ENCODE measurements at regions not wholly inside any gene's neighbourhood (a gene's known extent, or its start where the extent isn't known, plus 50 kb on each side); places are given as distances from the start of the nearest gene placed in this dataset.

DNA sequence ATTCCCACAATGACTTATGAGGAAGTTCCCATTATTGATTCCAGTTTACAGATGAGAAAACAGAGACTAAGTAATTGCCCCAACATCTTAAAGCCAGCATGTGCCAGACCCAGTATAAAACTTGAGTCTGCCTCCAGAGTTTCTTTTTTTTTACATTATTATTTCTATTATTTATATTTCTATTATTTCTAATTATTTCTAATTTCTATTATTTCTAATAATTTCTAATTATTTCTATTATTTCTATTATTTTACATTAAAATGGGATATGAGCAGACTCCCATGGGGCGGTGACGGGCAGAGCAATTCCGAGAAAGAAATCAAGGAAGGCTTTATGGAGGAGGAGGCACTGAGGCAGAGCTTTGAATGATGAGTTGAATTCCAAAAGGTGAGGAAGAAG lies 54.4 kb upstream of the BDKRB2 start:
- TF ChIP-seq ZNF70 (CRISPR knock-in tag; IDR thresholded peaks at IDR 0.05) (no peak), BACH2 (CRISPR knock-in tag; IDR thresholded peaks at IDR 0.05; ENCODE audit: borderline replicate concordance) (no peak), CSDC2 (CRISPR knock-in tag; IDR thresholded peaks at IDR 0.05) (no peak), GLIS3 (CRISPR knock-in tag; IDR thresholded peaks at IDR 0.05) (no peak), ZFP3 (CRISPR knock-in tag; IDR thresholded peaks at IDR 0.05) (no peak), TCF4 (CRISPR knock-in tag; IDR thresholded peaks at IDR 0.05; ENCODE audit: borderline replicate concordance) (no peak), ZNF565 (CRISPR knock-in tag; conservative IDR thresholded peaks at IDR 0.05; ENCODE audit: low read depth) (no peak), ZFP30 (CRISPR knock-in tag; IDR thresholded peaks at IDR 0.05) (no peak), ZC3H10 (CRISPR knock-in tag; IDR thresholded peaks at IDR 0.05) (no peak), OSR1 (CRISPR knock-in tag; IDR thresholded peaks at IDR 0.05) (no peak), RARB (CRISPR knock-in tag; IDR thresholded peaks at IDR 0.05) (no peak), PPARA (CRISPR knock-in tag; IDR thresholded peaks at IDR 0.05; ENCODE audit: borderline replicate concordance) (no peak), ESRRG (CRISPR knock-in tag; IDR thresholded peaks at IDR 0.05) (no peak), ISL1 (CRISPR knock-in tag; IDR thresholded peaks at IDR 0.05) (no peak), ZNF8 (CRISPR knock-in tag; IDR thresholded peaks at IDR 0.05) (no peak)
- TF ChIP-seq, protein P1, sequence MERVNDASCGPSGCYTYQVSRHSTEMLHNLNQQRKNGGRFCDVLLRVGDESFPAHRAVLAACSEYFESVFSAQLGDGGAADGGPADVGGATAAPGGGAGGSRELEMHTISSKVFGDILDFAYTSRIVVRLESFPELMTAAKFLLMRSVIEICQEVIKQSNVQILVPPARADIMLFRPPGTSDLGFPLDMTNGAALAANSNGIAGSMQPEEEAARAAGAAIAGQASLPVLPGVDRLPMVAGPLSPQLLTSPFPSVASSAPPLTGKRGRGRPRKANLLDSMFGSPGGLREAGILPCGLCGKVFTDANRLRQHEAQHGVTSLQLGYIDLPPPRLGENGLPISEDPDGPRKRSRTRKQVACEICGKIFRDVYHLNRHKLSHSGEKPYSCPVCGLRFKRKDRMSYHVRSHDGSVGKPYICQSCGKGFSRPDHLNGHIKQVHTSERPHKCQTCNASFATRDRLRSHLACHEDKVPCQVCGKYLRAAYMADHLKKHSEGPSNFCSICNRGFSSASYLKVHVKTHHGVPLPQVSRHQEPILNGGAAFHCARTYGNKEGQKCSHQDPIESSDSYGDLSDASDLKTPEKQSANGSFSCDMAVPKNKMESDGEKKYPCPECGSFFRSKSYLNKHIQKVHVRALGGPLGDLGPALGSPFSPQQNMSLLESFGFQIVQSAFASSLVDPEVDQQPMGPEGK (CRISPR knock-in tag; IDR thresholded peaks at IDR 0.05; ENCODE audit: borderline replicate concordance) = no peak
- TF ChIP-seq, protein P2, sequence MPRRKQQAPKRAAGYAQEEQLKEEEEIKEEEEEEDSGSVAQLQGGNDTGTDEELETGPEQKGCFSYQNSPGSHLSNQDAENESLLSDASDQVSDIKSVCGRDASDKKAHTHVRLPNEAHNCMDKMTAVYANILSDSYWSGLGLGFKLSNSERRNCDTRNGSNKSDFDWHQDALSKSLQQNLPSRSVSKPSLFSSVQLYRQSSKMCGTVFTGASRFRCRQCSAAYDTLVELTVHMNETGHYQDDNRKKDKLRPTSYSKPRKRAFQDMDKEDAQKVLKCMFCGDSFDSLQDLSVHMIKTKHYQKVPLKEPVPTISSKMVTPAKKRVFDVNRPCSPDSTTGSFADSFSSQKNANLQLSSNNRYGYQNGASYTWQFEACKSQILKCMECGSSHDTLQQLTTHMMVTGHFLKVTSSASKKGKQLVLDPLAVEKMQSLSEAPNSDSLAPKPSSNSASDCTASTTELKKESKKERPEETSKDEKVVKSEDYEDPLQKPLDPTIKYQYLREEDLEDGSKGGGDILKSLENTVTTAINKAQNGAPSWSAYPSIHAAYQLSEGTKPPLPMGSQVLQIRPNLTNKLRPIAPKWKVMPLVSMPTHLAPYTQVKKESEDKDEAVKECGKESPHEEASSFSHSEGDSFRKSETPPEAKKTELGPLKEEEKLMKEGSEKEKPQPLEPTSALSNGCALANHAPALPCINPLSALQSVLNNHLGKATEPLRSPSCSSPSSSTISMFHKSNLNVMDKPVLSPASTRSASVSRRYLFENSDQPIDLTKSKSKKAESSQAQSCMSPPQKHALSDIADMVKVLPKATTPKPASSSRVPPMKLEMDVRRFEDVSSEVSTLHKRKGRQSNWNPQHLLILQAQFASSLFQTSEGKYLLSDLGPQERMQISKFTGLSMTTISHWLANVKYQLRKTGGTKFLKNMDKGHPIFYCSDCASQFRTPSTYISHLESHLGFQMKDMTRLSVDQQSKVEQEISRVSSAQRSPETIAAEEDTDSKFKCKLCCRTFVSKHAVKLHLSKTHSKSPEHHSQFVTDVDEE (CRISPR knock-in tag; IDR thresholded peaks at IDR 0.05) = no peak
- TF ChIP-seq, protein P3, sequence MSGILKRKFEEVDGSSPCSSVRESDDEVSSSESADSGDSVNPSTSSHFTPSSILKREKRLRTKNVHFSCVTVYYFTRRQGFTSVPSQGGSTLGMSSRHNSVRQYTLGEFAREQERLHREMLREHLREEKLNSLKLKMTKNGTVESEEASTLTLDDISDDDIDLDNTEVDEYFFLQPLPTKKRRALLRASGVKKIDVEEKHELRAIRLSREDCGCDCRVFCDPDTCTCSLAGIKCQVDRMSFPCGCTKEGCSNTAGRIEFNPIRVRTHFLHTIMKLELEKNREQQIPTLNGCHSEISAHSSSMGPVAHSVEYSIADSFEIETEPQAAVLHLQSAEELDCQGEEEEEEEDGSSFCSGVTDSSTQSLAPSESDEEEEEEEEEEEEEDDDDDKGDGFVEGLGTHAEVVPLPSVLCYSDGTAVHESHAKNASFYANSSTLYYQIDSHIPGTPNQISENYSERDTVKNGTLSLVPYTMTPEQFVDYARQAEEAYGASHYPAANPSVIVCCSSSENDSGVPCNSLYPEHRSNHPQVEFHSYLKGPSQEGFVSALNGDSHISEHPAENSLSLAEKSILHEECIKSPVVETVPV (CRISPR knock-in tag; IDR thresholded peaks at IDR 0.05) = no peak
- TF ChIP-seq, protein P4, sequence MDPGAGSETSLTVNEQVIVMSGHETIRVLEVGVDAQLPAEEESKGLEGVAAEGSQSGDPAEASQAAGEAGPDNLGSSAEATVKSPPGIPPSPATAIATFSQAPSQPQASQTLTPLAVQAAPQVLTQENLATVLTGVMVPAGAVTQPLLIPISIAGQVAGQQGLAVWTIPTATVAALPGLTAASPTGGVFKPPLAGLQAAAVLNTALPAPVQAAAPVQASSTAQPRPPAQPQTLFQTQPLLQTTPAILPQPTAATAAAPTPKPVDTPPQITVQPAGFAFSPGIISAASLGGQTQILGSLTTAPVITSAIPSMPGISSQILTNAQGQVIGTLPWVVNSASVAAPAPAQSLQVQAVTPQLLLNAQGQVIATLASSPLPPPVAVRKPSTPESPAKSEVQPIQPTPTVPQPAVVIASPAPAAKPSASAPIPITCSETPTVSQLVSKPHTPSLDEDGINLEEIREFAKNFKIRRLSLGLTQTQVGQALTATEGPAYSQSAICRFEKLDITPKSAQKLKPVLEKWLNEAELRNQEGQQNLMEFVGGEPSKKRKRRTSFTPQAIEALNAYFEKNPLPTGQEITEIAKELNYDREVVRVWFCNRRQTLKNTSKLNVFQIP (CRISPR knock-in tag; IDR thresholded peaks at IDR 0.05; ENCODE audit: borderline replicate concordance, low read depth) = no peak
- TF ChIP-seq, protein P5, sequence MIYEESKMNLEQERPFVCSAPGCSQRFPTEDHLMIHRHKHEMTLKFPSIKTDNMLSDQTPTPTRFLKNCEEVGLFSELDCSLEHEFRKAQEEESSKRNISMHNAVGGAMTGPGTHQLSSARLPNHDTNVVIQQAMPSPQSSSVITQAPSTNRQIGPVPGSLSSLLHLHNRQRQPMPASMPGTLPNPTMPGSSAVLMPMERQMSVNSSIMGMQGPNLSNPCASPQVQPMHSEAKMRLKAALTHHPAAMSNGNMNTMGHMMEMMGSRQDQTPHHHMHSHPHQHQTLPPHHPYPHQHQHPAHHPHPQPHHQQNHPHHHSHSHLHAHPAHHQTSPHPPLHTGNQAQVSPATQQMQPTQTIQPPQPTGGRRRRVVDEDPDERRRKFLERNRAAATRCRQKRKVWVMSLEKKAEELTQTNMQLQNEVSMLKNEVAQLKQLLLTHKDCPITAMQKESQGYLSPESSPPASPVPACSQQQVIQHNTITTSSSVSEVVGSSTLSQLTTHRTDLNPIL (CRISPR knock-in tag; IDR thresholded peaks at IDR 0.05; ENCODE audit: low read depth) = no peak
- no peak for ATAC-seq

DNA sequence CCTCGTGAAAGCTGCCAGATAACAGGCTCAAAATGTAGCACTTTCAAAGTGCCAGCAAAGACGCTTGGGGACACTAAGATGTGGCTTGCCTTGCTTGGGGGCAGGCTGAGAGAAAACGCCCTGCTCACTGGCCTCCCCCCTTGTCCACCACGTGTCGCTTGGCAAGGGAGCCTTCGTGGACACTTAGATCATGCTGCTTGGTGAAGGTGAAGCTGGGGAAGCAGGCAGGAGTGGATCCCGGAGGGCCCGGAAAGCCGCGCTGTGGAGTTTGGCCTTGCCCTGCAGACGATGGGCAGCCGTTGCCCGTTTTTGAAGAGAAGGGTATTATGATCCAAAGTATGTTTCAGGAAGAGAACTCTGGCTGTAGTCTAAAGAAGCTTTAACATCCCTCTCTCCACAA lies 53.4 kb upstream of the BDKRB2 start:
- TF ChIP-seq, protein P3 (CRISPR knock-in tag; IDR thresholded peaks at IDR 0.05) = no peak
- TF ChIP-seq ZNF8 (CRISPR knock-in tag; IDR thresholded peaks at IDR 0.05) = no peak
- ATAC-seq = no peak

DNA sequence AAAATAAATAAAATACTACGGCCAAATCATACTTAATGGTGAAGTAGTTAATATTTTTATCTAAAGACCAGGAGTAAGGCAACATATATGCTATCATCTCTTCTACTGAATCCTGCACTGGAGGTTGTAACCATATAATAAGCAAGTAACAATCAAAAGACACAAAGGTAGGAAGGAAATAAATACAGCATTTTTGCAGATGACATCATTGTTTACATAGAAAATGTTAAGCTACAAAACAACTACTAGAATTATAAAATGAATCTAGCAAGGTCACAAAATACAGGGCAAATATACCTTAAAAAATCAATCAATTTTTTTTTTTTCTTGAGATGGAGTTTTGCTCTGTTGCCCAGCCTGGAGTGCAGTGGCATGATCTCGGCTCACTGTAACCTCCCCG lies 51.6 kb upstream of the BDKRB2 start:
- no peak for ATAC-seq
- TF ChIP-seq RARB (CRISPR knock-in tag; IDR thresholded peaks at IDR 0.05) (no peak), ESRRG (CRISPR knock-in tag; IDR thresholded peaks at IDR 0.05) (no peak), CSDC2 (CRISPR knock-in tag; IDR thresholded peaks at IDR 0.05) (no peak), ZNF565 (CRISPR knock-in tag; conservative IDR thresholded peaks at IDR 0.05; ENCODE audit: low read depth) (no peak), BACH2 (CRISPR knock-in tag; IDR thresholded peaks at IDR 0.05; ENCODE audit: borderline replicate concordance) (no peak)
